Tibial nerve (tissue), 4 donors: ENCODE measurements at regions not wholly inside any gene's neighbourhood (a gene's known extent, or its start where the extent isn't known, plus 50 kb on each side); places are given as distances from the start of the nearest gene placed in this dataset.

ENCODE experiments used
- EP300 ChIP-seq, 2 donors: sonication (generic); formaldehyde crosslinking; IDR thresholded peaks; one replicate each; pipeline ENCODE4 v1.6.1; 2017; ENCODE audit warnings: antibody characterized with exemption in 2 of 2, mild to moderate bottlenecking in 1 of 2
- POLR2A ChIP-seq, 2 donors: fragments of 450-650 bp; IDR thresholded peaks; one replicate each; pipeline ENCODE4 v1.6.1; 2017; ENCODE audit warnings: antibody characterized with exemption in 2 of 2, mild to moderate bottlenecking in 2 of 2, moderate library complexity in 2 of 2
- TF ChIP-seq, protein P1 (sequence below), 5 experiments: fragments of 200-600 bp in 3 of 5; fragments of 450-650 bp in 2 of 5; sonication (generic) in 3 of 5; IDR thresholded peaks; one replicate each; pipeline ENCODE4 v1.5.1; 2016 to 2019; ENCODE audit warnings: antibody characterized with exemption in 5 of 5, mild to moderate bottlenecking in 3 of 5, moderate library complexity in 2 of 5

DNA sequence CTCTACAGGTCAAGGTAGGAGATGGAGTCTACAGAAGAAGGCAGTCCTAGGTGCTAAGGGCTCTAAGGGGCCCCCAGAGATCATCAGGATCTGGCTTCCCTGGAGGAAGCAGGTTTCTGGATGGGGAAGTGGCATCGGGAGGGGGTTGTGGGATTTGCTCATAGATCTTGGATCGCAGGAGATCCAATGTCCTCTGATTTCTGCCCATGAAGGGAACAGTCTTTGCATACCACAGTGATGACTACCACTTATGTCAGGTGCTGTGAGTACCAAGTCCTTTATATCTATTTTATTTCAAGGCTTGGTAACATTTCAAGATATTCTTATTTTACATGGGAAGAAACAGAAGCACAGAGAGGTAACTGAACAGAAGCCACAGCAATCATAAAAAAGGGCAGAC, 164.0 kb downstream of the RGS9 start:
- TF ChIP-seq, protein P1, sequence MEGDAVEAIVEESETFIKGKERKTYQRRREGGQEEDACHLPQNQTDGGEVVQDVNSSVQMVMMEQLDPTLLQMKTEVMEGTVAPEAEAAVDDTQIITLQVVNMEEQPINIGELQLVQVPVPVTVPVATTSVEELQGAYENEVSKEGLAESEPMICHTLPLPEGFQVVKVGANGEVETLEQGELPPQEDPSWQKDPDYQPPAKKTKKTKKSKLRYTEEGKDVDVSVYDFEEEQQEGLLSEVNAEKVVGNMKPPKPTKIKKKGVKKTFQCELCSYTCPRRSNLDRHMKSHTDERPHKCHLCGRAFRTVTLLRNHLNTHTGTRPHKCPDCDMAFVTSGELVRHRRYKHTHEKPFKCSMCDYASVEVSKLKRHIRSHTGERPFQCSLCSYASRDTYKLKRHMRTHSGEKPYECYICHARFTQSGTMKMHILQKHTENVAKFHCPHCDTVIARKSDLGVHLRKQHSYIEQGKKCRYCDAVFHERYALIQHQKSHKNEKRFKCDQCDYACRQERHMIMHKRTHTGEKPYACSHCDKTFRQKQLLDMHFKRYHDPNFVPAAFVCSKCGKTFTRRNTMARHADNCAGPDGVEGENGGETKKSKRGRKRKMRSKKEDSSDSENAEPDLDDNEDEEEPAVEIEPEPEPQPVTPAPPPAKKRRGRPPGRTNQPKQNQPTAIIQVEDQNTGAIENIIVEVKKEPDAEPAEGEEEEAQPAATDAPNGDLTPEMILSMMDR (IDR thresholded peaks at IDR 0.05) = no peak
- TF ChIP-seq POLR2A (IDR thresholded peaks at IDR 0.05) (no peak), EP300 (IDR thresholded peaks at IDR 0.05) (no peak)
